Suppressor macrophage treated with lipopolysaccharide for 4 hours (primary cell): ENCODE measurements at regions not wholly inside any gene's neighbourhood (a gene's known extent, or its start where the extent isn't known, plus 50 kb on each side); places are given as distances from the start of the nearest gene placed in this dataset.
"Not testable (repeated sequence)": the region's sequence is repeated elsewhere in the genome, so short reads cannot be mapped to it uniquely, and the experiment has no call there.

Experiments
- DNase-seq: peaks from one replicate; pipeline ENCODE4 v3.0.0-alpha.2; 2020

- DNase-seq: no peak
Observed at GRCh38 chr3:65170390-65171042, 482.7 kb upstream of the ADAMTS9 start.

GRCh38 chr3:65169961-65170360 is 482.2 kb upstream of the ADAMTS9 start:
- DNase-seq: no peak

- no peak for DNase-seq
Observed at GRCh38 chr3:65168547-65168946, 480.7 kb upstream of the ADAMTS9 start.

GRCh38 chr3:65166531-65166930 is 478.7 kb upstream of the ADAMTS9 start:
- DNase-seq: no peak

- DNase-seq: no peak
Observed at GRCh38 chr3:65158023-65158422, 470.2 kb upstream of the ADAMTS9 start.

- no peak for DNase-seq
Observed at GRCh38 chr3:65153850-65154512, 466.2 kb upstream of the ADAMTS9 start.

GRCh38 chr3:65151666-65152065 is 463.9 kb upstream of the ADAMTS9 start:
- DNase-seq: no peak

GRCh38 chr3:65149877-65150276 is 462.1 kb upstream of the ADAMTS9 start:
- no peak for DNase-seq

GRCh38 chr3:65148687-65149086 is 460.9 kb upstream of the ADAMTS9 start:
- DNase-seq: no peak

- no peak for DNase-seq
Observed at GRCh38 chr3:65146179-65146578, 458.4 kb upstream of the ADAMTS9 start.

- no peak for DNase-seq
Observed at GRCh38 chr3:65145680-65146079, 457.9 kb upstream of the ADAMTS9 start.

- no peak for DNase-seq
Observed at GRCh38 chr3:65144791-65145351, 457.1 kb upstream of the ADAMTS9 start.

GRCh38 chr3:65142456-65142855 is 454.7 kb upstream of the ADAMTS9 start:
- no peak for DNase-seq

GRCh38 chr3:65138556-65138955 is 450.8 kb upstream of the ADAMTS9 start:
- no peak for DNase-seq

- not testable (repeated sequence) for DNase-seq
Observed at GRCh38 chr3:65133752-65134151, 446.0 kb upstream of the ADAMTS9 start.

- DNase-seq: no peak
Observed at GRCh38 chr3:65130782-65131181, 443.0 kb upstream of the ADAMTS9 start.

- no peak for DNase-seq
Observed at GRCh38 chr3:65128346-65128745, 440.5 kb upstream of the ADAMTS9 start.

- no peak for DNase-seq
Observed at GRCh38 chr3:65126527-65127410, 439.0 kb upstream of the ADAMTS9 start.

GRCh38 chr3:65120156-65120555 is 432.4 kb upstream of the ADAMTS9 start:
- DNase-seq: not testable (repeated sequence)

GRCh38 chr3:65118912-65119499 is 431.2 kb upstream of the ADAMTS9 start:
- DNase-seq: no peak

- no peak for DNase-seq
Observed at GRCh38 chr3:65114041-65114440, 426.2 kb upstream of the ADAMTS9 start.

GRCh38 chr3:65112751-65113300 is 425.0 kb upstream of the ADAMTS9 start:
- DNase-seq: no peak

- DNase-seq: no peak
Observed at GRCh38 chr3:65110661-65111060, 422.9 kb upstream of the ADAMTS9 start.
